Breast epithelium (tissue), 4 donors: ENCODE measurements at regions not wholly inside any gene's neighbourhood (a gene's known extent, or its start where the extent isn't known, plus 50 kb on each side); places are given as distances from the start of the nearest gene placed in this dataset.

Source experiments
- DNase-seq, 2 donors: peaks; one replicate each; pipeline ENCODE4 v3.0.0-alpha.2; 2019; ENCODE audit warnings: low spot score in 2 of 2
- H3K27ac ChIP-seq, 2 donors: fragments of 200-600 bp; sonication (generic) in 1 of 2; one replicate each; pipeline ENCODE4 v1.5.1; 2016 to 2019; ENCODE audit warnings: mild to moderate bottlenecking in 1 of 2
- H3K27me3 ChIP-seq, 2 donors: fragments of 200-600 bp; sonication (generic) in 1 of 2; one replicate each; pipeline versions ENCODE4 v1.5.1 to v1.6.0; 2017 to 2019; ENCODE audit warnings: control low read depth in 1 of 2, mild to moderate bottlenecking in 1 of 2
- H3K36me3 ChIP-seq: fragments of 200-600 bp; one replicate; pipeline ENCODE4 v1.5.1; 2019
- H3K4me1 ChIP-seq, 2 donors: fragments of 200-600 bp; sonication (generic); one replicate each; pipeline ENCODE4 v1.5.1; 2016 to 2019; ENCODE audit warnings: control low read depth in 1 of 2
- H3K4me3 ChIP-seq, 3 donors: fragments of 200-600 bp; sonication (generic); 1 replicate in 2 of 3; 2 replicates in 1 of 3; pipeline ENCODE4 v1.5.1; 2016 to 2019; ENCODE audit warnings: mild to moderate bottlenecking in 3 of 3, moderate library complexity in 2 of 3
- H3K9me3 ChIP-seq, 2 donors: fragments of 200-600 bp; sonication (generic) in 1 of 2; one replicate each; pipeline ENCODE4 v1.5.1; 2016 to 2019; ENCODE audit warnings: control low read depth in 1 of 2
- CTCF ChIP-seq, 3 donors: fragments of 450-650 bp; IDR thresholded peaks; one replicate each; pipeline ENCODE4 v1.5.1; 2016 to 2017; ENCODE audit warnings: antibody characterized with exemption in 3 of 3, mild to moderate bottlenecking in 3 of 3, moderate library complexity in 3 of 3
- POLR2A ChIP-seq: fragments of 450-650 bp; IDR thresholded peaks from one replicate; pipeline ENCODE4 v1.6.1; 2016; ENCODE audit warnings: antibody characterized with exemption, mild to moderate bottlenecking, moderate library complexity
- POLR2AphosphoS5 ChIP-seq, 3 donors: sonication (generic); formaldehyde crosslinking; IDR thresholded peaks; one replicate each; pipeline ENCODE4 v1.6.1; 2017; ENCODE audit warnings: antibody characterized with exemption in 3 of 3
- intact Hi-C: fragments of 100-400 bp; cut with DNase I; formaldehyde crosslinking; loops from one replicate; pipeline ENCODE4 v1.15.1; 2023; ENCODE audit warnings: low total_unique reads

GRCh38 chr13:111486801-111487200, 166.4 kb downstream of the TEX29 start:
- Histone ChIP-seq H3K27ac (no peak overlapping the region), H3K36me3 (no peaks in the 10 kb centered on the region), H3K4me3 (no peak overlapping the region), H3K9me3 (peaks cover 25 to 27% of the 10 kb centered on the region in 2 donors), H3K4me1 (no peaks in the 10 kb centered on the region), H3K27me3 (no peaks in the 10 kb centered on the region)
- intact Hi-C loops = no loop called here
- DNase-seq = no peak
- TF ChIP-seq CTCF (IDR thresholded peaks at IDR 0.05) (no peak), POLR2AphosphoS5 (IDR thresholded peaks at IDR 0.05) (no peak), POLR2A (no peak)

GRCh38 chr13:111488486-111489132, 168.2 kb downstream of the TEX29 start:
- no peak overlapping the region for H3K4me3 ChIP-seq

GRCh38 chr13:111489301-111489700, 168.9 kb downstream of the TEX29 start:
- Histone ChIP-seq H3K4me3 (no peak overlapping the region), H3K27me3 (no peaks in the 10 kb centered on the region), H3K9me3 (peaks cover 25 to 27% of the 10 kb centered on the region in 2 donors), H3K4me1 (no peaks in the 10 kb centered on the region), H3K27ac (no peak overlapping the region), H3K36me3 (no peaks in the 10 kb centered on the region)
- intact Hi-C loops = no loop called here
- TF ChIP-seq CTCF (IDR thresholded peaks at IDR 0.05) (no peak), POLR2AphosphoS5 (IDR thresholded peaks at IDR 0.05) (no peak), POLR2A (no peak)
- peak in 1 of 2 donors; percentile 48 for DNase-seq

More at GRCh38 chr13:111488486-111489132, 168.2 kb downstream of the TEX29 start:
- TF ChIP-seq POLR2A (no peak), CTCF (IDR thresholded peaks at IDR 0.05) (no peak), POLR2AphosphoS5 (IDR thresholded peaks at IDR 0.05) (no peak)
- DNase-seq = peak in 1 of 2 donors; percentile 47
- H3K27ac ChIP-seq = no peak overlapping the region
- H3K4me1 ChIP-seq = no peaks in the 10 kb centered on the region
- no peaks in the 10 kb centered on the region for H3K36me3 ChIP-seq
- H3K9me3 ChIP-seq = peaks cover 25 to 27% of the 10 kb centered on the region in 2 donors
- no peaks in the 10 kb centered on the region for H3K27me3 ChIP-seq
- intact Hi-C loops = no loop called here

- peak in 1 of 2 donors; percentile 24 for DNase-seq
- no peak overlapping the region for H3K27ac ChIP-seq
- intact Hi-C loops = no loop called here
- no peak for TF ChIP-seq POLR2AphosphoS5 (IDR thresholded peaks at IDR 0.05)
- TF ChIP-seq POLR2A = no peak
- TF ChIP-seq CTCF (IDR thresholded peaks at IDR 0.05) = no peak
- H3K27me3 ChIP-seq = no peaks in the 10 kb centered on the region
- H3K36me3 ChIP-seq = no peaks in the 10 kb centered on the region
- H3K4me1 ChIP-seq = no peaks in the 10 kb centered on the region
- peaks cover 24 to 27% of the 10 kb centered on the region in 2 donors for H3K9me3 ChIP-seq
- no peak overlapping the region for H3K4me3 ChIP-seq
These were observed 170.2 kb downstream of the TEX29 start for GRCh38 chr13:111490611-111491010.

- H3K27me3 ChIP-seq = no peaks in the 10 kb centered on the region
- intact Hi-C loops = no loop called here
- no peak overlapping the region for H3K27ac ChIP-seq
- no peaks in the 10 kb centered on the region for H3K36me3 ChIP-seq
- no peaks in the 10 kb centered on the region for H3K4me1 ChIP-seq
- TF ChIP-seq POLR2AphosphoS5 (IDR thresholded peaks at IDR 0.05) (no peak), CTCF (IDR thresholded peaks at IDR 0.05) (no peak), POLR2A (no peak)
- no peak for DNase-seq
- H3K4me3 ChIP-seq = no peak overlapping the region
- peaks cover 20 to 23% of the 10 kb centered on the region in 2 donors for H3K9me3 ChIP-seq
These were observed 170.6 kb downstream of the TEX29 start for GRCh38 chr13:111491021-111491420.
